OCI-LY7 (cell line): ENCODE measurements at regions not wholly inside any gene's neighbourhood (a gene's known extent, or its start where the extent isn't known, plus 50 kb on each side); places are given as distances from the start of the nearest gene placed in this dataset.

Source experiments
- BruUV-seq: library from RNA; stranded (reverse); fragments of 400-500 nt; replicated peaks from 2 replicates; lab custom pipeline; 2021; lab: Mats Ljungman, UMichigan
- CTCF ChIA-PET: fragments of 300-600 bp; sonication (Branson Sonifier 250); formaldehyde crosslinking; loops from one replicate; lab custom pipeline; 2022; ENCODE audit warnings: antibody characterized with exemption; ENCODE audit not compliant: unreplicated experiment; lab: Charles Lee
- POLR2A ChIA-PET: fragments of 300-600 bp; sonication (Branson Sonifier 250); formaldehyde crosslinking; loops from one replicate; lab custom pipeline; 2022; ENCODE audit warnings: antibody characterized with exemption; lab: Charles Lee
- DNase-seq: peaks from one replicate; pipeline ENCODE4 v3.0.0-alpha.2; 2015; ENCODE audit warnings: low spot score
- H2AFZ ChIP-seq: fragments of 200-600 bp; sonication (generic), shearing (Covaris generic); 2 replicates; pipeline ENCODE4 v1.6.1; 2014; ENCODE audit warnings: mild to moderate bottlenecking, antibody characterized with exemption, low read length, moderate library complexity
- H3K27ac ChIP-seq: fragments of 200-600 bp; sonication (generic); 2 replicates; pipeline ENCODE4 v1.5.1; 2014; ENCODE audit warnings: mixed run types, low read depth, mild to moderate bottlenecking, moderate library complexity, low read length, inconsistent platforms; ENCODE audit not compliant: poor library complexity, severe bottlenecking
- H3K36me3 ChIP-seq: fragments of 200-600 bp; sonication (generic); 2 replicates; pipeline ENCODE4 v1.6.1; 2014; ENCODE audit warnings: mild to moderate bottlenecking, antibody characterized with exemption, low read length, moderate library complexity, mixed read lengths; ENCODE audit not compliant: insufficient read depth
- H3K4me1 ChIP-seq: fragments of 200-600 bp; sonication (generic); 2 replicates; pipeline ENCODE4 v1.5.1; 2014; ENCODE audit warnings: mild to moderate bottlenecking, low read length; ENCODE audit not compliant: insufficient read depth, poor library complexity, severe bottlenecking
- H3K4me2 ChIP-seq: fragments of 200-600 bp; sonication (generic); 2 replicates; pipeline ENCODE4 v1.6.1; 2014; ENCODE audit warnings: mild to moderate bottlenecking, low read length
- H3K4me3 ChIP-seq: fragments of 200-600 bp; sonication (generic); 2 replicates; pipeline ENCODE4 v1.5.1; 2014; ENCODE audit warnings: mild to moderate bottlenecking, low read depth, low read length; ENCODE audit not compliant: poor library complexity, severe bottlenecking
- H3K79me2 ChIP-seq: fragments of 200-600 bp; sonication (generic); 2 replicates; pipeline ENCODE4 v1.6.1; 2016; ENCODE audit warnings: low read depth, mild to moderate bottlenecking, low read length, moderate library complexity, mixed read lengths; ENCODE audit not compliant: insufficient read depth
- H3K9me2 ChIP-seq: fragments of 200-600 bp; sonication (generic); 2 replicates; pipeline ENCODE4 v1.6.1; 2016; ENCODE audit warnings: mild to moderate bottlenecking, low read length, mixed read lengths; ENCODE audit not compliant: insufficient read depth
- H3K9me3 ChIP-seq: fragments of 200-600 bp; sonication (generic); 2 replicates; pipeline ENCODE4 v1.6.1; 2014; ENCODE audit warnings: mild to moderate bottlenecking, mixed run types, low read length, mixed read lengths
- H4K20me1 ChIP-seq: fragments of 200-600 bp; sonication (generic); 2 replicates; pipeline ENCODE4 v1.6.1; 2014; ENCODE audit warnings: mild to moderate bottlenecking, antibody characterized with exemption, low read length, moderate library complexity, mixed read lengths; ENCODE audit not compliant: insufficient read depth
- EZH2phosphoT487 ChIP-seq: fragments of 200-600 bp; sonication (generic); IDR thresholded peaks from 2 replicates; pipeline ENCODE4 v1.6.1; 2018; ENCODE audit warnings: low read depth, borderline replicate concordance, mild to moderate bottlenecking, mixed run types, antibody characterized with exemption, low read length, moderate library complexity, mixed read lengths
- intact Hi-C: fragments of 100-400 bp; cut with micrococcal nuclease; formaldehyde crosslinking; loops from one replicate; pipeline ENCODE4 v1.10.0; 2022; ENCODE audit not compliant: unreplicated experiment
- TF ChIP-seq, protein P1 (sequence below): fragments of 200-600 bp; sonication (generic); conservative IDR thresholded peaks from 2 replicates; pipeline ENCODE4 v1.5.1; 2014; ENCODE audit warnings: mild to moderate bottlenecking, antibody characterized with exemption, low read length, moderate library complexity, mixed read lengths

- Histone ChIP-seq H3K4me3 (no peak overlapping the region), H3K4me1 (no peaks in the 10 kb centered on the region), H3K79me2 (no peaks in the 10 kb centered on the region), H3K27ac (no peak overlapping the region), H3K36me3 (no peaks in the 10 kb centered on the region), H4K20me1 (no peaks in the 10 kb centered on the region), H3K9me2 (no peaks in the 10 kb centered on the region), H3K4me2 (no peak overlapping the region), H2AFZ (no peak overlapping the region), H3K9me3 (peaks cover 9% of the 10 kb centered on the region)
- BruUV-seq: no TSS peak
- DNase-seq: no peak
- intact Hi-C loops: no loop called here
- ChIA-PET CTCF (no interaction called here), POLR2A (interaction anchor here (0.6 to 0.8 kb wide), 2 partner anchors 51 to 234 kb away, joined by 3 to 5 read pairs; no protein-coding TSS in a partner anchor)
- TF ChIP-seq EZH2phosphoT487: no peak
- TF ChIP-seq, protein P1, sequence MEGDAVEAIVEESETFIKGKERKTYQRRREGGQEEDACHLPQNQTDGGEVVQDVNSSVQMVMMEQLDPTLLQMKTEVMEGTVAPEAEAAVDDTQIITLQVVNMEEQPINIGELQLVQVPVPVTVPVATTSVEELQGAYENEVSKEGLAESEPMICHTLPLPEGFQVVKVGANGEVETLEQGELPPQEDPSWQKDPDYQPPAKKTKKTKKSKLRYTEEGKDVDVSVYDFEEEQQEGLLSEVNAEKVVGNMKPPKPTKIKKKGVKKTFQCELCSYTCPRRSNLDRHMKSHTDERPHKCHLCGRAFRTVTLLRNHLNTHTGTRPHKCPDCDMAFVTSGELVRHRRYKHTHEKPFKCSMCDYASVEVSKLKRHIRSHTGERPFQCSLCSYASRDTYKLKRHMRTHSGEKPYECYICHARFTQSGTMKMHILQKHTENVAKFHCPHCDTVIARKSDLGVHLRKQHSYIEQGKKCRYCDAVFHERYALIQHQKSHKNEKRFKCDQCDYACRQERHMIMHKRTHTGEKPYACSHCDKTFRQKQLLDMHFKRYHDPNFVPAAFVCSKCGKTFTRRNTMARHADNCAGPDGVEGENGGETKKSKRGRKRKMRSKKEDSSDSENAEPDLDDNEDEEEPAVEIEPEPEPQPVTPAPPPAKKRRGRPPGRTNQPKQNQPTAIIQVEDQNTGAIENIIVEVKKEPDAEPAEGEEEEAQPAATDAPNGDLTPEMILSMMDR: no peak
Measured at GRCh38 chr4:98195005-98195404, 51.7 kb upstream of the STPG2 start.

DNA sequence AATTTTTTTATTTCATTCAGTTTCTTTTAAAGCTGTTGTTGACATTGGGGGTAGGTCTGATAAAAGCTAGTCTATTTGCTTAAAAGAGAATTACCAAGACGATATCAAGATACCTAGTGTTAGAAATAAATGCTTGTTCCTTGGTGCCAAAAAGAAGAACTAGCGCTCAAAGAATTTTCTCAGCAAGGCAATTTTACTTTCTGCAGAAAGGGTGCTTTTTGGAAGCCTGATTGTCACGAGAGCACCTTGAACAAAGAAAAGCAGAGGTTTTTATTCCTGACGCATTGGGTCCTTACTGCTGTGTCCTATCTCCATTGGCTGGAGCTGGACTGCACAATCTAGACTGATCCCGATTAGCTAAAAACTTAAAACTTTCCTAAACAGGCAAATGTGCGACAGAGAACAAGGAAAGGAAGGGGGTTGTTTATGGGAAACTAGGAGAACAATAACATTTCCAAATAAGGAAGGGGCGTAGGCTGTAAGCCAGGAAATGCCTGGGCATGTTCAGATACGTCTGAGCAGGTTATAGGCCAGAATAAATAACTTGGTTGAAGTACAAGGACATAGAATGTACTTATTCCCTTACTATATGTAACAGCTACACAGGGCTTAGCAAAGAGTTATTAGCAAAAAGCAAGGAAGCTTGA is 50.3 kb upstream of the STPG2 start:
- ChIA-PET POLR2A (interaction anchor here (1.4 kb wide), 1 partner anchor 10 kb away, joined by 3 read pairs; no protein-coding TSS in a partner anchor), CTCF (no interaction called here)
- peaks cover 9% of the 10 kb centered on the region for H3K9me3 ChIP-seq
- H3K4me2 ChIP-seq: no peak overlapping the region
- H4K20me1 ChIP-seq: no peaks in the 10 kb centered on the region
- TF ChIP-seq EZH2phosphoT487: no peak
- TF ChIP-seq, protein P1: no peak
- intact Hi-C loops: no loop called here
- H3K27ac ChIP-seq: no peak overlapping the region
- no peaks in the 10 kb centered on the region for H3K4me1 ChIP-seq
- H3K9me2 ChIP-seq: no peaks in the 10 kb centered on the region
- no peak for DNase-seq
- no peaks in the 10 kb centered on the region for H3K36me3 ChIP-seq
- H2AFZ ChIP-seq: no peak overlapping the region
- no peak overlapping the region for H3K4me3 ChIP-seq
- BruUV-seq: no TSS peak
- no peaks in the 10 kb centered on the region for H3K79me2 ChIP-seq
